CD14-positive monocyte (primary cell): ENCODE measurements at regions not wholly inside any gene's neighbourhood (a gene's known extent, or its start where the extent isn't known, plus 50 kb on each side); places are given as distances from the start of the nearest gene placed in this dataset.
"Not testable (repeated sequence)": the region's sequence is repeated elsewhere in the genome, so short reads cannot be mapped to it uniquely, and the experiment has no call there.

Experiments used
- DNase-seq, 3 donors: peaks; one replicate each; pipeline ENCODE4 v3.0.0-alpha.2; 2011 to 2022
- H2AFZ ChIP-seq: 2 replicates; pipeline ENCODE4 v1.6.0; 2012; ENCODE audit warnings: mild to moderate bottlenecking, low read depth, low read length, inconsistent platforms; ENCODE audit not compliant: insufficient read depth, poor library complexity, severe bottlenecking
- H3K27ac ChIP-seq, 2 donors: 1 replicate in 1 of 2; 2 replicates in 1 of 2; pipeline ENCODE4 v1.5.1; 2012 to 2013; ENCODE audit warnings: low read length in 2 of 2, control low read depth in 1 of 2, inconsistent platforms in 1 of 2, low read depth in 1 of 2, mild to moderate bottlenecking in 1 of 2
- H3K27me3 ChIP-seq, 2 donors: one replicate each; pipeline versions ENCODE4 v1.6.0 to v1.6.1; 2011 to 2013; ENCODE audit warnings: low read length in 2 of 2; ENCODE audit not compliant: control insufficient read depth in 2 of 2, insufficient read depth in 2 of 2
- H3K36me3 ChIP-seq, 2 donors: replicated peaks in 1 of 2; 1 replicate in 1 of 2; 2 replicates in 1 of 2; pipeline versions ENCODE4 v1.5.1 to v1.6.1; 2012 to 2013; ENCODE audit warnings: low read length in 2 of 2, control low read depth in 1 of 2, inconsistent platforms in 1 of 2, mild to moderate bottlenecking in 1 of 2; ENCODE audit not compliant: insufficient read depth in 2 of 2, control insufficient read depth in 1 of 2
- H3K4me1 ChIP-seq, 2 donors: 1 replicate in 1 of 2; 2 replicates in 1 of 2; pipeline versions ENCODE4 v1.5.1 to v1.6.1; 2012 to 2013; ENCODE audit warnings: low read length in 2 of 2, control low read depth in 1 of 2, inconsistent platforms in 1 of 2, mild to moderate bottlenecking in 1 of 2, moderate library complexity in 1 of 2; ENCODE audit not compliant: insufficient read depth in 2 of 2, control insufficient read depth in 1 of 2
- H3K4me2 ChIP-seq: replicated peaks from 2 replicates; pipeline ENCODE3; 2012; ENCODE audit warnings: low read length, moderate library complexity, mild to moderate bottlenecking; ENCODE audit not compliant: poor library complexity, severe bottlenecking; ENCODE audit errors: extremely low read depth
- H3K4me3 ChIP-seq, 3 experiments: fragments of 200-600 bp in 1 of 3; sonication (generic) in 1 of 3; replicated peaks in 1 of 3; 1 replicate in 2 of 3; 2 replicates in 1 of 3; pipeline ENCODE4 v1.5.1; 2011 to 2013; ENCODE audit warnings: low read length in 3 of 3, mild to moderate bottlenecking in 3 of 3, control low read depth in 2 of 3, low read depth in 2 of 3, inconsistent platforms in 1 of 3, moderate library complexity in 1 of 3
- H3K79me2 ChIP-seq: 2 replicates; pipeline ENCODE4 v1.6.0; 2012; ENCODE audit warnings: mild to moderate bottlenecking, control low read depth, inconsistent platforms, low read length, moderate library complexity; ENCODE audit not compliant: insufficient read depth
- H3K9ac ChIP-seq: 2 replicates; pipeline ENCODE4 v1.6.0; 2017; ENCODE audit warnings: low read length, mild to moderate bottlenecking; ENCODE audit not compliant: insufficient read depth, poor library complexity, severe bottlenecking
- H3K9me3 ChIP-seq, 2 donors: replicated peaks in 1 of 2; 1 replicate in 1 of 2; 2 replicates in 1 of 2; pipeline versions ENCODE4 v1.5.1 to v1.6.1; 2012 to 2013; ENCODE audit warnings: low read length in 2 of 2, control low read depth in 1 of 2; ENCODE audit not compliant: control insufficient read depth in 1 of 2, insufficient read depth in 1 of 2
- H4K20me1 ChIP-seq: 2 replicates; pipeline ENCODE4 v1.6.0; 2012; ENCODE audit warnings: mild to moderate bottlenecking, low read length, control low read depth, moderate library complexity; ENCODE audit not compliant: insufficient read depth
- H3K27ac Mint-ChIP-seq, 7 donors: one replicate each; pipeline ENCODE4 v1.8.0; 2020; ENCODE audit warnings: mild to moderate bottlenecking in 7 of 7, mixed read lengths in 7 of 7, moderate library complexity in 6 of 7, inconsistent platforms in 2 of 7
- H3K27me3 Mint-ChIP-seq, 3 donors: one replicate each; pipeline ENCODE4 v1.8.0; 2021 to 2022; ENCODE audit warnings: low read depth in 3 of 3, mild to moderate bottlenecking in 3 of 3, mixed read lengths in 3 of 3, moderate library complexity in 3 of 3, inconsistent platforms in 1 of 3
- H3K36me3 Mint-ChIP-seq, 2 donors: one replicate each; pipeline ENCODE4 v1.8.0; 2020; ENCODE audit warnings: mixed read lengths in 2 of 2, inconsistent platforms in 1 of 2, mild to moderate bottlenecking in 1 of 2
- H3K4me1 Mint-ChIP-seq: one replicate; pipeline ENCODE4 v1.8.0; 2020; ENCODE audit warnings: mild to moderate bottlenecking, mixed read lengths
- H3K4me3 Mint-ChIP-seq, 2 donors: one replicate each; pipeline ENCODE4 v1.8.0; 2020; ENCODE audit warnings: mild to moderate bottlenecking in 2 of 2, mixed read lengths in 2 of 2, moderate library complexity in 1 of 2
- H3K9me3 Mint-ChIP-seq, 7 donors: one replicate each; pipeline ENCODE4 v1.8.0; 2020 to 2022; ENCODE audit warnings: mixed read lengths in 7 of 7, mild to moderate bottlenecking in 6 of 7, moderate library complexity in 6 of 7, inconsistent platforms in 2 of 7
- WGBS: methylation state at CpG from one replicate; pipeline ENCODE4 v1.1.5; 2013; ENCODE audit warnings: missing lambda C conversion rate; ENCODE audit not compliant: insufficient coverage; 5-methylcytosine and 5-hydroxymethylcytosine counted together
- intact Hi-C, 2 donors: fragments of 100-400 bp; cut with micrococcal nuclease; formaldehyde crosslinking; loops; one replicate each; pipeline versions ENCODE4 v1.15.0 to v1.15.1; 2023
- TF ChIP-seq, protein P1 (sequence below): fragments of 200-600 bp; IDR thresholded peaks from one replicate; pipeline ENCODE4 v1.8.0; 2022; ENCODE audit warnings: antibody characterized with exemption, mild to moderate bottlenecking

DNA sequence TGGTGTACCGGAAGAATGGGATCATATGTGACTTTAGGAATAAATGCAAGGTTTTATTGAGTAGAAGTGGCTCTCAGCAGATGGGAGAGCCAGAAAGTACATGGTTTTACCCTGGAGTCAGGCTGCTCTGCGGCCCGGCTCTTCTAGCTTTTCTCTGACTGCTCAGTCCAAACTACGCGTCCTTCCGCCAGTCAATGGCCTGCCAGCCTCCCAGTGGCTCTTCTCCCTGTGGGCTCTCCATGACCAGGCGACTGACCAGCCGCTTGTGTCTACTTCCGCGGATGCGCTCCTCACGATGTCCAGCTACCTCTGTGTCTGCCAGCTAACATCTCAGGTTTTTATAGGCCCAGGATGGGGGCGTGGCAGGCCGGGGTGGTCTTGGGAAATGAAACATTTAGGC is 220.4 kb downstream of the VAPA start:
- Histone ChIP-seq H4K20me1 (no peaks in the 10 kb centered on the region), H2AFZ (no peak overlapping the region), H3K4me1 (peaks cover 18 to 27% of the 10 kb centered on the region in 2 donors), H3K36me3 (no peaks in the 10 kb centered on the region), H3K9me3 (no peaks in the 10 kb centered on the region), H3K27ac (no peak overlapping the region), H3K9ac (no peak overlapping the region), H3K4me2 (no peak overlapping the region), H3K4me3 (no peak overlapping the region), H3K27me3 (peaks cover 0 to 14% of the 10 kb centered on the region in 2 donors), H3K79me2 (no peaks in the 10 kb centered on the region)
- TF ChIP-seq, protein P1, sequence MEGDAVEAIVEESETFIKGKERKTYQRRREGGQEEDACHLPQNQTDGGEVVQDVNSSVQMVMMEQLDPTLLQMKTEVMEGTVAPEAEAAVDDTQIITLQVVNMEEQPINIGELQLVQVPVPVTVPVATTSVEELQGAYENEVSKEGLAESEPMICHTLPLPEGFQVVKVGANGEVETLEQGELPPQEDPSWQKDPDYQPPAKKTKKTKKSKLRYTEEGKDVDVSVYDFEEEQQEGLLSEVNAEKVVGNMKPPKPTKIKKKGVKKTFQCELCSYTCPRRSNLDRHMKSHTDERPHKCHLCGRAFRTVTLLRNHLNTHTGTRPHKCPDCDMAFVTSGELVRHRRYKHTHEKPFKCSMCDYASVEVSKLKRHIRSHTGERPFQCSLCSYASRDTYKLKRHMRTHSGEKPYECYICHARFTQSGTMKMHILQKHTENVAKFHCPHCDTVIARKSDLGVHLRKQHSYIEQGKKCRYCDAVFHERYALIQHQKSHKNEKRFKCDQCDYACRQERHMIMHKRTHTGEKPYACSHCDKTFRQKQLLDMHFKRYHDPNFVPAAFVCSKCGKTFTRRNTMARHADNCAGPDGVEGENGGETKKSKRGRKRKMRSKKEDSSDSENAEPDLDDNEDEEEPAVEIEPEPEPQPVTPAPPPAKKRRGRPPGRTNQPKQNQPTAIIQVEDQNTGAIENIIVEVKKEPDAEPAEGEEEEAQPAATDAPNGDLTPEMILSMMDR = no peak
- H3K36me3 Mint-ChIP-seq = peaks cover 0 to 3% of the 10 kb centered on the region in 2 donors
- intact Hi-C loops = no loop called here
- H3K9me3 Mint-ChIP-seq = peaks cover 0 to 3% (median 0%) of the 10 kb centered on the region in 7 donors
- H3K4me1 Mint-ChIP-seq = peaks cover 20% of the 10 kb centered on the region
- DNase-seq = no peak
- H3K27ac Mint-ChIP-seq = peak overlapping the region in 1 of 7 donors; percentile 63
- no peak overlapping the region for H3K4me3 Mint-ChIP-seq
- WGBS = 98% methylated on average over 11 of the region's 14 CpGs
- peaks cover 14 to 21% (median 18%) of the 10 kb centered on the region in 3 donors for H3K27me3 Mint-ChIP-seq

DNA sequence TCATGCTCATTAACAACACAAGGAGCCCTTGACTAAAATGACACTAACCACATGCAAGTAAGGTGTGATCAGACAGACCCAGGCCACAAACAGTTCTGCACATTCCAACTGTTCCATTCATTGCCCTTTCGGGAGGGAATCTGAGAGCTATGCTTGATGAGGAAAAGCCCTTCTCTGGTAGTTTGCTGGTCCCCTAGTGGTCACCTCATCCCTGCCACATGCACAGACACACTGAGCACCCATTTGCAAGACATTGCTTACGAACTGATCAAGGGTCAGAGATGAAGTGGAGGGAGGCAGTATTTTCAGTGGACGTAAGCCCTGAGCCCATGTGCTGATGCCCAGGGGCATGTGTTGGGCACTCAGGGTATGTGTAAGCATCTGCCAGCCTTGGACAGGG is 220.9 kb downstream of the VAPA start:
- H3K4me2 ChIP-seq, H3K79me2 ChIP-seq, H3K9me3 ChIP-seq, DNase-seq, H3K9me3 Mint-ChIP-seq, H3K9ac ChIP-seq, H3K27ac ChIP-seq, H3K4me3 Mint-ChIP-seq, H3K36me3 ChIP-seq, H3K36me3 Mint-ChIP-seq, intact Hi-C loops, H3K27ac Mint-ChIP-seq, H2AFZ ChIP-seq, H3K4me3 ChIP-seq, H4K20me1 ChIP-seq: not testable (repeated sequence)
- Mint-ChIP-seq H3K4me1 (peaks cover 24% of the 10 kb centered on the region), H3K27me3 (peaks cover 14 to 21% (median 18%) of the 10 kb centered on the region in 3 donors)
- WGBS = no CpG with 5 or more reads among the region's 3 CpGs
- H3K4me1 ChIP-seq = peaks cover 20 to 29% of the 10 kb centered on the region in 2 donors
- peaks cover 0 to 14% of the 10 kb centered on the region in 2 donors for H3K27me3 ChIP-seq
